SU-DHL-6 (cell line): ENCODE measurements at regions not wholly inside any gene's neighbourhood (a gene's known extent, or its start where the extent isn't known, plus 50 kb on each side); places are given as distances from the start of the nearest gene placed in this dataset.

Source experiments
- EZH2phosphoT487 ChIP-seq: fragments of 200-600 bp; sonication (generic), shearing (Covaris generic); conservative IDR thresholded peaks from 2 replicates; pipeline ENCODE4 v1.6.1; 2018; ENCODE audit warnings: mild to moderate bottlenecking, antibody characterized with exemption, low read length, moderate library complexity, mixed read lengths
- TF ChIP-seq, protein P1 (sequence below): fragments of 200-600 bp; sonication (generic); IDR thresholded peaks from one replicate; pipeline ENCODE4 v1.5.1; 2017; ENCODE audit warnings: antibody characterized with exemption, mild to moderate bottlenecking, low read length, moderate library complexity; ENCODE audit not compliant: insufficient read depth, poor library complexity, severe bottlenecking

- TF ChIP-seq, protein P1, sequence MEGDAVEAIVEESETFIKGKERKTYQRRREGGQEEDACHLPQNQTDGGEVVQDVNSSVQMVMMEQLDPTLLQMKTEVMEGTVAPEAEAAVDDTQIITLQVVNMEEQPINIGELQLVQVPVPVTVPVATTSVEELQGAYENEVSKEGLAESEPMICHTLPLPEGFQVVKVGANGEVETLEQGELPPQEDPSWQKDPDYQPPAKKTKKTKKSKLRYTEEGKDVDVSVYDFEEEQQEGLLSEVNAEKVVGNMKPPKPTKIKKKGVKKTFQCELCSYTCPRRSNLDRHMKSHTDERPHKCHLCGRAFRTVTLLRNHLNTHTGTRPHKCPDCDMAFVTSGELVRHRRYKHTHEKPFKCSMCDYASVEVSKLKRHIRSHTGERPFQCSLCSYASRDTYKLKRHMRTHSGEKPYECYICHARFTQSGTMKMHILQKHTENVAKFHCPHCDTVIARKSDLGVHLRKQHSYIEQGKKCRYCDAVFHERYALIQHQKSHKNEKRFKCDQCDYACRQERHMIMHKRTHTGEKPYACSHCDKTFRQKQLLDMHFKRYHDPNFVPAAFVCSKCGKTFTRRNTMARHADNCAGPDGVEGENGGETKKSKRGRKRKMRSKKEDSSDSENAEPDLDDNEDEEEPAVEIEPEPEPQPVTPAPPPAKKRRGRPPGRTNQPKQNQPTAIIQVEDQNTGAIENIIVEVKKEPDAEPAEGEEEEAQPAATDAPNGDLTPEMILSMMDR: no peak
- no peak for TF ChIP-seq EZH2phosphoT487
Measured at GRCh38 chr7:69540287-69540686, 58.0 kb upstream of the AUTS2 start.
